Hematopoietic multipotent progenitor cell (in vitro differentiated cells): ENCODE measurements at regions not wholly inside any gene's neighbourhood (a gene's known extent, or its start where the extent isn't known, plus 50 kb on each side); places are given as distances from the start of the nearest gene placed in this dataset.

Experiments
- DNase-seq, 3 donors: peaks; one replicate each; pipeline ENCODE4 v3.0.0-alpha.2; 2011 to 2015; ENCODE audit warnings: low read depth in 2 of 3, low spot score in 2 of 3

DNA sequence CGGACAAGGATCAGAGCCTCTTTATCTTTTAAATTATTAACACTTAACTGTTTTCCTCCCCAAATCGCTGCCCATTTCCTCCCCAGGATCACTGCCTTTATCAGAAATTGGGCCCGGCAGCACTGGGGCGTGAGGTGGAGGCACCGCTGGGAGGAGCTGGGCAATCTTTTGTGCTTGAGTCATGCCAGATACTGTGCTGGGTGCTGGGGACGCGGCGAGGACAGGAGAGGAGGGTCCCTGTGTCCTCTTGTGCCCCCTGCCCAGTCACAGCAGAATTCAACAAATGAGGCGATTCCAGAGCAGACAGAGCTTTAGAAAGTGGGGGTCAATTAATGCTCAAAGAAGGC lies 347.8 kb downstream of the ZNF536 start:
- peak in 2 of 3 donors; percentile 29 to 39 for DNase-seq

DNA sequence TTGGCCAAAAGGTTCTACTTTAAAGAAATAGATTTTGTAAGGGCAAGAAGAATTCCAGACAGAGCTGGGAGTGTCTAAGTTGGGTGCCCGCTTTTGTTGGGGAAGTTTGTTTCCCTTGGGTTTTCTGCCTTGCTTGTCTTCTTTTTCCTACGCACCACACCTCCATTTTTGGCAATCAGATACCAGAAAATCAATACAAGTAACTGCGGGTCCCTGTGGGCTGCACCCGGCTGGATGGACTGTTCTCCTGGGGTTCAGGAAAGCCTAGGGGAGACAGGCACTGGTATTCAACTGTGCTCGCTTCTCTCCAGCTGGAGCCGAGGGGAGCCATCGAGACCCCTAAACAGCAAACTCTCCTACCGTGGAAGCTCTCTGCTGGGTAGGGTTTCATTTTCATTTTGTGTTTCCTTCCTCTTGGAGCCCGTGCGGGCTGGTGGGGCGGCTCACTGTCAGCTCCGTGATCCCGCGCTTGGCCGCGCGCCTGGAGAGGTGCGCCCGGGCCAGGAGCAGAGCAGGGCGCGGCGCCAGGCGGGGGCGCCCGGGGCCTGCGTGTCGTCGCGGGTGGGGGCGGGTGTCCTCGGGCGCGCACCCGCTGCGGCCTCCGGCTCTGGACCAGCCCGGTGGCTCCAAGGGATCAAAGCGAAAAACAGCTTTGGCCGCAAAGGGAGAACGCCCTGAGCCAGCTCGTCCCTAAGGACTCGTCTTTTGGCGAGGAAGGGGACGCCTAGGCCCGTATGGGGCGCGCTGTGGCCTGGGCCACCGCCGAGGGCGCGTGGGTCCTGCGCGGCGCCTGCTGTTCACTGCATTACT lies 347.2 kb downstream of the ZNF536 start:
- DNase-seq: peak in 2 of 3 donors; percentile 81 to 83

DNA sequence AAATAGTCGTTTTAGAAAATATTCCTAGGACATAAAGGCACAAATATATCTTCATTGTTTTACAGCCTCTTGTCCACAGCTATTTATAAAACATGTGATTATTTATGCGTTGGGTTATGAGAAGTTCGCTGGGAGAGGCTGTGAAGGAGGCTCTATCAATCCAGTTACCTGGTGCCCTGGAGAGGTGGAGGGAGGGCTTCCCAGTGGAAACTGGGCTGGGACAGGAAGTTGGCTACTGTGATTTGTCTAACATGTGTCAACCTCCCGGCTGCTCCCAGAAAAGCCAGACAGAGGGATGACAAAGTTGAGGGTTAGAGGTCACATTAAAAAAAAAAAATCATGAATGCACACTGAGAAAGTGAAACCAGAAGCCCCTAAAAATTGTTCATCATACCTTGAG lies 346.5 kb downstream of the ZNF536 start:
- DNase-seq: no peak

DNA sequence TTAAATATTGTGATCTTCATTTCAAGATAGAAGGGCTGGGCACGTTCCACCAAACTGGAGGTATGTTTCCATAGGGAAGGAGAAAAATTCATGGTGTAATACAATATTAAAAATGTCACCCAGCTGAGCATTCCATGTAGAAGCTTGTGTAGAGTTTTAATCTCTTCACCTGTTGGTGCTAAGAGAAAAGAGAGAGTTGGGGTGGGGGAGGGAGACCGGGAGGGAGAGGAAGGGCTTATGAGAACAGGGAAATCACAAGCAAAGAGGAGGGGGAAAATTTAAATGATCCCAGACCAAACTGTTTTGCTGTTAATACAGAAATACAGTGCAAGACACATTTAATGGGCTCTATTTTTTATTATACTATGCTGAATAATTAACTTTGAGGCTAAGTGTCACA lies 345.8 kb downstream of the ZNF536 start:
- DNase-seq: no peak

DNA sequence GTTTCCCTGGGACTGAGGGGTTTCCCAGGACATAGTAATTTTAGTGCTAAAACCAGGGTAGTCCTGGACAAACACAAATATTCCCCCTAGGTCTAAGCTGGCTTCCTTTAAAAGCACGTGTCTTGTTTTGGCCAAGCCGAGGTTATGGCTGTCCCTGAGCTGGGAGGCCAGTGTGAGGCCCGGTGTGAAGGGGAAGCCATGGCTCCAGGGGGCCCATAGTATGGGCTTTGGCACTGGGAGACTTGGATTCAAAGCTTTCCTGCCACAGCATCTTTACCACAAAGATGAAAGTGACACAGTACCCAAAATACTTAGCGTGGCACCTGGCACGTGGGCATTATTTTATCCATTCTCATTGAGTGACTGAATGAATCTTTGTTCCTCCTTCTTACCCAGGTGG lies 345.2 kb downstream of the ZNF536 start:
- DNase-seq: no peak

DNA sequence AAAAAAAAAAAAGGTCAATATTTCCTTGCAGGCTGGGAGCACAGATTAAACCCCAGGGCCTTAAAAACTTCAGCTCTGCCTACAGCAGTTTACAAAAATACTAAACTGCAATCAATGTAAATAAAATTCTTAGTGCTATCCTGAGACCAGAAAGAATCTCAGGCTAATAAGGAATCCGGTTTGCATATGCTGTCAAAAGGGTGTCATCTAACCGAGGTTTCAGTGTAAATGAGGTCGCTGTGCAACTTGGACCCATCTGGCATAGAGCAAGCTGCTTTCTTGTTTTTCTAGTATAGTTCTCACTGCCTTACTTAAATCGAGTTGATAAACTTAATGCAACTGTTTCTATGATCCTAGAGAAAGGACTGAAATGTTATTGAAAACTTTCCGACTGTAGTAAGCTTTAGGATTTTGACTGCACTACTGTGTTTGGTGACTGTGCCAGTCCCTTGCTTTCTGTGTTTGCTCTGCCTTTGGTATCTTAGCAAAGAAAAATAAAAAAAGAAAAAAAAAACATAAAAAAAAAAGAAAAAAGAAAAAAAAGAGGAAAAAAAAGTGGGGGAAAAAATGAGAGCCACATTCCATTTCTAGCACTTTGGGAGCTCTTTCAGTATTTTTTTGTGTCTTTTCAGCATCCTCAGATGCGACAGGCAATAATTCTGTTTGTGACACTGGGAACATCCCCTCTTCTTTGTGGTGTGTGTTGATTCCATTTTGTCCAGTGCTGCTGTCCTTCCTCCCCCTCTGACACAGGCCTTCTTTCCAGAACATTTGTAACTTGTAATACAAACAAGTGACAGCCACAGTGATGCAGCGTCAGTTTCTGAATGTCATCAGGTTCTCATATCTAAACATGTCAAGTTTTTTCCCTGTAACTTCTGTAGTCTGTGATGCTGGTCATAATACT lies 340.5 kb downstream of the ZNF536 start:
- DNase-seq: no peak

DNA sequence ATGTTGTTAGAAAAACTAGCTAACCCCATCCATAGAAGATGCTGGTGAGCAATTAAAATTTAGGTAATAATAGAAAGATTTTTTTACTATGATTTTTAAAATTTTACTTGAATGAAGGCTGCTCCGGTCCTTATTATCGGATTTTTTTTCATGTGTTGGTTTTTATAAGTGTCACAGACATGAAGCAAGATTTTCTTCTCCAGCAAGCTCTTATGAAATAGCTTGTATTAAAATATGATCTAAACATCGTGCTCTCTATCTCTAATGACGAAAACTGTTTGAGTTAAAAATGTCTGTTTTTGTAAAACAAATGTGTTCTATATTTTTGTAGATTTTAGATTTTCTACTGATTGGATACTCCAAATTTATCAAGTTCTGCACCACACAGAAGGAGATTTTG lies 339.6 kb downstream of the ZNF536 start:
- no peak for DNase-seq

DNA sequence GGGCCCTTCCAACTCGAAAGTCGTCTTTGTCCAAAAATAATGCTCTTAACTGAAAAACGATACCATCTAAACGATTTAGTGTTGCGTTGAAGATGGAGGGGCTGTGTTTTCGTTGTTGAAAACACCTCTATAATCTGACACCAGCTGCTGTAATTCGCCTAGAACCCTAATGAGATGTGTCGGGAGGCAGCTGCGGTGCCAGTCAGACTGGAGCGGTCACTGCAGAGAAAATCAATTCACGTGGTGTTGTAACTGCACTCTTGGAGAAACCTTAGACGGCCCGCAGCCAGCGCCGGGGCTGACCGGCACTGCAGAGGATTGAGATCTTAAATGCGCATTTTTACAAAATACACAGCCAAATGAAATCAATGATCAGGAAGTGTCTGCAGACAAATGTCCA lies 339.1 kb downstream of the ZNF536 start:
- no peak for DNase-seq

DNA sequence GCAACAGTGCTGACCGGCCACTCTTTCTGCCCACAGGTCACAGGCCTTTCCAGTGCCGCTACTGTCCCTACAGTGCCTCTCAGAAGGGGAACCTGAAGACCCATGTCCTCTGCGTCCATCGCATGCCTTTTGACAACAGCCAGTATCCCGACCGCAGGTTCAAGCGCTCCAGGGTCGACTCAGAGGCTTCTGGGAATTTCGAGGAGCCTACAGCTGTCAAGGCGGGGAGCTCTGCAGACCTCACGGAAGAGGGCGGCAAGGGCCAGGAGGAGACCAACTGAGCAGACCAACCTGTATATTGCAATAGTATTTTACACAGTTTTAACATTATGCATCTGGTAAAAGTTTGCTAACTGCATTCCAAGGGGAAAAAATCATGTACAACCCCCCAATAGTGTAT lies 338.5 kb downstream of the ZNF536 start:
- no peak for DNase-seq

DNA sequence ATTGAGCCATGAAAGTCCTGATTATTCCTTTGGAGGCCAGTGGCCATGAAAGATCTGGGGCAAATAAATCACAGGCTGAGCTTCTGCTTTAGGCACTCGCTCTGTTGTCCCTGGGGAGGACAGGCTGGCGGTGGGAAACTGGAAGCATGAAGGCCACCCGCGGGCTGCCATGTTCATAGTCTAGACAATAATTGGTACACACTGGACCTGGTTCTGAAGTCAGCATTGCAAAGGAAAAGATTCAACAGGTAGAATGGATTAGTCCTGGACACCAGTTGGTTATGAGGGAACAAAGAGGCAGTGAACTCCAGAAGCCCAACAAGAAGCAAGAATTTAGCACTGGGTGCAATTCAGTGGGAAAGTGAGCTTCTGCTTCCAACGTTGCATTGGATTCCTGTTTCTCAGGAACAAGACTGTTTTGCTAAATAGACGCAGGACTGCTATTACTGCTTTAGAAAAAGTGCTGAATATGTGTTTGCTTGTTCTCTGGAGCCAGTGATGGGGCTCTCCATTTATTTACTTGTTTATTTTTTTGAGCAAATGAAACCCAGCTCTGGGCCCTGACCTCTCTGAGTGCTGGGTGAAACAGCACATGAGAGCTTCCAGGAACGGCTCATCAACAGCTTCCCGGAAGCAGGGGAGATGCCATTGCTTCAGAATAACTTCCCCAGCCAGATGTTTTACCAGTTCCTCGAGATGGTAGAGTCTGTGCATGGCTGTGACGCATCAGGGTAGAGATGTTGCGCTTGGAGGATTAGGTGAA lies 336.4 kb downstream of the ZNF536 start:
- no peak for DNase-seq

DNA sequence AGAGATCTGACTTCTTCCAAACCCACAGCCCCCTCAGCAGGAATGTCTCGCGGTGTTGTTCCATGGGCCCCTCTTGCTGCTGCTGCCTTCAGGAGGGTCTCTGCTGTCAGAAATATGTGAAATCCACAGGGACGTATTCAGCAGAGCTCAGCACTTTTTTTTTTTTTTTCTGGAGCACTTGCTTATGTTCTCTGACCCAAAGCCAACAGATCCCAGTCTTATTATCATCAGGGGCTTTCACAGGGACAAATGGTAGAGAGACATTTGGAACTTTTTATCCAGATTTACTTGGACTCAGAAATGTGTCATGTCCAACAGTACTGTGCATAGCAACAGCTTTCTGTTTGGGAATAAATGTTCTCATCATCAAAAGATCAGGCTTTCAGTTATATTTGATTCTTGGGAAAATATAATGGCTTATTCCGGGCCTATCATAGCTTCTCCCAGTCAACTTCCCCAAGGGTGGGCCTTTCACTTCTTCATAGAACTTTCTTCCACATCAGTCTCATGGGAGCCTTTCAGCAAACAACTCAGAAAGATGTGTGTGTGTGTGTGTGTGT lies 332.7 kb downstream of the ZNF536 start:
- no peak for DNase-seq

DNA sequence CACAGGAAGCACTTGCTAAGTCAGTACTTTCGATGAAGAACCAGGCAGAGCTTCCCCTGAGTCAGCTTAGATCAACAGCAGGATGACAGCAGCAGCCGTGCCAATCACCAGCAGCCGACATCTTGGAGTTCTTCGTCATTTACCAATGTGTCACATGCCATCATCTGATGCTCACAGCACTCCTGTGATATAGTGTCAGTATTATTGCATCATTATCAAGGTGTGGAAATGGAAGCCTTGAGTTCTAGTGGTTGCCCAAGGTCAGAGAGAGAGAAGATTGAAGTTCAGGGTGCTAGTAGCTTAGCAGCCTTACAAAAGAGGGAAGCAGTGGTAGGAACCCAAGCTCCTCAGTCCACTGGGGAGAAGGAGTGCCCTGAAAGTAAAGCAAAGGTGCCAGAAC lies 331.5 kb downstream of the ZNF536 start:
- no peak for DNase-seq

DNA sequence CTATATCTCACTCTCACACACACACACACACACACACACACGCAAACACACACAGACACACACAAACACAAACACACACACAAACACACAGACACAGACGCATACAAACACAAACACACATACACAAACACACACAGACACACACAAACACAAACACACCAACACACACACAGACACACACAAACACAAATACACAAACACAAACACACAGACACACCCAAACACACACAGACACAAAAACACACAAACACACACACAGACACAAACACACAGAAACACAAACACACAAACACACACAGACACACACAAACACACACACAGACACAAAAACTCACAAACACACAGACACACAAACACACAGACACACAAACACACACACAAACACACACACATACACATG lies 329.0 kb downstream of the ZNF536 start:
- no peak for DNase-seq

DNA sequence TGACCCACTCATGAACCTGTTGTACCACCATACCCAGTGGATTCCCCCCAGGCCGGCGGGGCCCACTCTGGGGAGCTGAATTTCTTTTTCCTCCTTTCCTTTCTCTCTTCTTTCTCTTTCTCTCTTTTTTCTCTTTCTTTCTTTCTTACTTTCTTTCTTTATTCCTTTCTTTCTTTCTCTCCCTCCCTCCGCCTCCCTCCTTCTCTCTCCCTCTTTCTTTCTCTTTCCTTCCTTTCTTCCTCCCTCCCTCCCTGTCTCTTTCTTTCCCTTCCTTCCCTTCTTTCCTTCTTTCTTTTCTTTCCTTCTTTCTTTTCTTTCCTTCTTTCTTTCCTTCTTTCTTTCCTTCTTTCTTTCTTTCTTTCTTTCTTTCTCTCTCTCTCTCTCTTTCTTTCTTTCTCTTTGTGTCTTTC lies 327.7 kb downstream of the ZNF536 start:
- DNase-seq: no peak

DNA sequence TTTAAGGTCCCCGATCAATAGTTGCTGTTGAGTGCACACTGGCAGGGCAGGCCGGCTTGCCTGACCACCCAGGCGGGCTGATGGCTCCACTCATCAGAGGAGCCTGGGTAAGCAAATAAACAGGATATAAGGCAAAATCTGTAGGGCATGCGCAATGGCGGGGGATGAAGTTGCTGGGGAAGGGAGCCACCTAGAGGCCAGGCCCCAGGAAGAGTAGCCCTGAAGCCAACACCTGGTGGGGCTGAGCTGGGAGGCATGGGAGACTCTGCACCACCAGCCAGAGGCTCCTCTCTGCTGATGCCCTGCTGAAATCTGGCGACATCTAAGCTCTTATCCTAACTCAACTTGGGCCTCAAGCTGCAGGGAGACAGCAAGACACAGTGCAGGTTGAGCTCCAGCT lies 324.3 kb downstream of the ZNF536 start:
- peak in 2 of 3 donors; percentile 24 to 41 for DNase-seq

DNA sequence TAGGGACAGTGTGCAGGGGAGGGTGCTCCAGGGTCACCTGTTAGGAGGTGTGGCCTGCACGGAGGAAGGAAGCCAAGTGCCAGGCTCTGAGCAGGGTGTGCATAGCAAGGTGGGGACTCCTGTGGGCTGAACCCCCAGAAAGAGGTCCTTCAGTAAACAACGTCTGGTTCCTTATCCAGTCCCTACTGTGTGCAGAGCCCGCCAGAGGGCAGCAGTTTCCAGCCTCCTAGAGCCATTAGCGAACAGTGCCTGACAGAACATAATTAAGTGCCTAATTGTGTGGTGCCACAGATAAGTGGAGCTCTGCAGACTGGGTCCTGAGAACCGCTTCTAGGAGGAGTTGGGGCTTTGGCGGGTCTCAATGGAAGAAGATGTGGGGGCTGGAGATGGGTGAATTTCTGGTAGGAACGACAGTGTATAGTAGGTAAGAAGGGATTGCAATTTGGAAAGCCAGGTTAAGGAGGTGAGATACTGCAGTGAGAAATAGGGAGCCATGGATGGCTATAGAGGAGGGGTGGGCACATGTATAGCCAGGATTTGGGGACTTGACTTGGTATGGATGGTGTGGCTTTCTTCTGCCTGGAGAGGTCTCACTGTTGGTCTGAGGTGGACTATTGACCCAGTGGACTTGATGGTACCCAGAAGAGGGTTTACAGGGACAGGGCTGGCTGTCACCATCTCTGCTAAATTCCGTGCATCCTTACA lies 323.1 kb downstream of the ZNF536 start:
- DNase-seq: no peak

DNA sequence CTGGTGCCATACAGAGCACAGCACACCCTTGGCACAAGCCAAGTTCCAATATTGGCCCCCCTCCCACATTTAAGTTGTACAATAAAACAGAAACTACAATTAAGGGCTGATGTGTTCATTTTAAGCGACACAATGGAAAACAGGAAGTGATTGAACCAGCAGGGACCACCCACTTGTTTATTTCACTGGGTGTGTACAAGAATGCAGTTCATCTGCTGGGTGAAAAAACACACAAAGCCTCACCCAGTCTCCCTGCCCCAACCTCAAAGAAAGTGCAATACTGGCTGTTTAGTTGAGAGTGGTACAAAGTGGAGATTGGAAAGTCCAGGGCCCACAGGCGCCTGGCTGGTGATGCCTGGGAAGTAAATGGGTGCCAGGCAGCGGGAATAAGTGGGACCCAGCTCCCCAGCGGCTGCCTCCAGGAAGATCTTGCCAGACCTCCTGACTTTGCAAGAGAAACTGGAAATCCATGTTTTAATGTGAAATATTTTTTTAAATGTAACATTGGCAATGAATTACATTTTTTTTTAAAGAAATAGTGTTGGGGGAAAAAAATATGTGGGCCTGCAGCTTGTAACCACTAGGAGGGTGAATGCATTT lies 322.1 kb downstream of the ZNF536 start:
- DNase-seq: no peak

DNA sequence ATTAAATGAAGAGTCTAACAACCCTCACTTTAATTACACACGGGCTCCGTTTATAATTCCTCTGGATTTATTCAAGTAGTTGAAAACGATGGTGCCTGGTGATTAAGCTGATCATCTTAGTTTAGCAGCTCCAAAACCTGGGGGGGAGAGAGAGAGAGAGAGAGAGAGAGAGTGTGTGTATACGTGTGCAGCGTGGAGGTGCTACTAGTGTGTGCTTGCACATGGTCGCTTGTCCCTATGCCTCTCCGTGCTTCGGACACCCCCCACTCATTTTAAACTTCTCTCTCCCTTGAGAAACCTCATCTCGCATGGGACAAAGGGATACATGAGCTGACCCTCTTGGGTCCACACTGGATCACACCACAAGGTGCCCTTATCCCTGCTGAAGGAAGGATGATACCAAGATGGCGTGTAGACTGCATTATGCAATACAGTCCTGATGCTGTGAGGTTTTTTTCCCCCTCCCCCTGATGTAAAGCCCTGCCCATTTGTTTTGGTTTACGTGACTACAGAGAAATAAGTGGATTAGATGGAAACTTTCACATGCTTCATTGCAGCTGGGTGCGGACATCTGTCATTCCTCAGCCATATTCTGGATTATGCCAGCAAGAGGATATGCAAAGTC lies 320.8 kb downstream of the ZNF536 start:
- DNase-seq: no peak

DNA sequence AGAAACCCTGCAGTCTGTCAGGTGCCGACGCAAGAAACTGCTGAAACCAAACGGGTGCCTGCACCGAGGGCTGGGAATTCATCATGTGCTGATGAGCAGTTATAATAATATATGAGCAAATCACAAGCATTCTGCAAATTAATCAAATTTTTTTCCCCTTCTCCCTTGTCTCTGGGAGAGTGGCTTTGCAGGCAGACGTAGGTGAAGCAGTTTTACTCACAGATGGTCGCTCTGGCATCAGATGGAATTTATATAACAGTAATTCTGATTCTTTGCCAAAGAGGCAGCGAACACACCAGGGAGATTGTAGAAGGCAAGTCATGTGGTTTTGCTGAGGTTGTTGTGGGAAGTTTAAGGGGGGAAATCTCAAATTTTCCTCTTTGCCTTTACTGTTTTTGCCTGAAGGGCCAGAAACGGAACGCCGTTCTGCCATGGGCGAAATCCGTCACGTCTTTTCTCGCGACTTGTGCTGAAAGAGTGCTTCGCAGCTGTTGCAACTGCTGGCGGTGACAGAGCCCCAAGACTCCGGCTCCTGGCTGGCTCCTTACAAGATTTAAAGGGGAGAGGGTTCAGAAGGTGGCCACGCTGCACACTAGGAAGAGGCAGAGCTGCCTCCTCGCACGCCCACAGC lies 320.1 kb downstream of the ZNF536 start:
- DNase-seq: peak in 1 of 3 donors; percentile 12
